GM18907 (cell line): ENCODE measurements at regions not wholly inside any gene's neighbourhood (a gene's known extent, or its start where the extent isn't known, plus 50 kb on each side); places are given as distances from the start of the nearest gene placed in this dataset.

Experiments
- ATAC-seq: cut with Tn5 transposase; IDR thresholded peaks from one replicate; pipeline ENCODE4 v1.9.1; 2021; ENCODE audit warnings: mild to moderate bottlenecking, moderate library complexity; ENCODE audit not compliant: unreplicated experiment

- ATAC-seq: no peak
These were observed 555.2 kb downstream of the COL12A1 start for GRCh38 chr6:74650668-74651067.

GRCh38 chr6:74646461-74646860, 559.4 kb downstream of the COL12A1 start:
- no peak for ATAC-seq

- ATAC-seq: no peak
These were observed 560.6 kb downstream of the COL12A1 start for GRCh38 chr6:74645108-74645849.

GRCh38 chr6:74642101-74642500, 563.8 kb downstream of the COL12A1 start:
- ATAC-seq: peak; percentile 63

- no peak for ATAC-seq
These were observed 567.4 kb downstream of the COL12A1 start for GRCh38 chr6:74638412-74638811.

GRCh38 chr6:74632196-74632875, 573.5 kb downstream of the COL12A1 start:
- no peak for ATAC-seq

GRCh38 chr6:74631564-74631963, 574.3 kb downstream of the COL12A1 start:
- ATAC-seq: no peak

GRCh38 chr6:74626288-74626687, 579.6 kb downstream of the COL12A1 start:
- no peak for ATAC-seq

GRCh38 chr6:74623027-74623426, 582.8 kb downstream of the COL12A1 start:
- no peak for ATAC-seq

- no peak for ATAC-seq
These were observed 594.6 kb downstream of the COL12A1 start for GRCh38 chr6:74611220-74611619.

GRCh38 chr6:74610352-74610751, 595.5 kb downstream of the COL12A1 start:
- ATAC-seq: no peak

- no peak for ATAC-seq
These were observed 596.0 kb downstream of the COL12A1 start for GRCh38 chr6:74609871-74610270.

GRCh38 chr6:74607934-74608333, 597.9 kb downstream of the COL12A1 start:
- no peak for ATAC-seq

GRCh38 chr6:74607468-74607867, 598.4 kb downstream of the COL12A1 start:
- no peak for ATAC-seq

GRCh38 chr6:74606582-74607071, 599.2 kb downstream of the COL12A1 start:
- no peak for ATAC-seq

- no peak for ATAC-seq
These were observed 599.8 kb downstream of the COL12A1 start for GRCh38 chr6:74605922-74606581.

- ATAC-seq: no peak
These were observed 601.6 kb downstream of the COL12A1 start for GRCh38 chr6:74604279-74604678.

- no peak for ATAC-seq
These were observed 602.4 kb downstream of the COL12A1 start for GRCh38 chr6:74603322-74604076.

- ATAC-seq: no peak
These were observed 603.6 kb downstream of the COL12A1 start for GRCh38 chr6:74602206-74602605.

- ATAC-seq: peak; percentile 96
These were observed 607.1 kb downstream of the COL12A1 start for GRCh38 chr6:74598462-74599393.
